Activated CD4-positive, alpha-beta T cell treated with anti-CD3 and anti-CD28 coated beads, Interleukin-2, amount 10 ng/mL, durations not matched to agents 24 days and 14 days (primary cell): ENCODE measurements at regions not wholly inside any gene's neighbourhood (a gene's known extent, or its start where the extent isn't known, plus 50 kb on each side); places are given as distances from the start of the nearest gene placed in this dataset.
"Not testable (repeated sequence)": the region's sequence is repeated elsewhere in the genome, so short reads cannot be mapped to it uniquely, and the experiment has no call there.

ENCODE experiments used
- DNase-seq: peaks from one replicate; pipeline ENCODE4 v3.0.0; 2022
- H3K27ac Mint-ChIP-seq: one replicate; pipeline ENCODE4 v1.8.0; 2022; ENCODE audit warnings: mild to moderate bottlenecking, mixed read lengths
- H3K27me3 Mint-ChIP-seq: one replicate; pipeline ENCODE4 v1.8.0; 2022; ENCODE audit warnings: mixed read lengths
- H3K36me3 Mint-ChIP-seq: one replicate; pipeline ENCODE4 v1.8.0; 2022; ENCODE audit warnings: low read depth, mild to moderate bottlenecking, mixed read lengths
- H3K4me1 Mint-ChIP-seq: one replicate; pipeline ENCODE4 v1.8.0; 2021; ENCODE audit warnings: mixed read lengths
- H3K4me3 Mint-ChIP-seq: one replicate; pipeline ENCODE4 v1.8.0; 2022; ENCODE audit warnings: mild to moderate bottlenecking, moderate library complexity, mixed read lengths
- H3K9me3 Mint-ChIP-seq: one replicate; pipeline ENCODE4 v1.8.0; 2021; ENCODE audit warnings: mixed read lengths
- intact Hi-C: fragments of 100-400 bp; cut with micrococcal nuclease; formaldehyde crosslinking; loops from one replicate; pipeline ENCODE4 v1.15.1; 2023

GRCh38 chr13:73173279-73173811 is 114.5 kb downstream of the KLF5 start:
- intact Hi-C loops: no loop called here
- Mint-ChIP-seq H3K4me1 (no peaks in the 10 kb centered on the region), H3K9me3 (no peaks in the 10 kb centered on the region), H3K4me3 (no peak overlapping the region), H3K36me3 (no peaks in the 10 kb centered on the region), H3K27ac (no peak overlapping the region), H3K27me3 (no peaks in the 10 kb centered on the region)
- DNase-seq: no peak

- H3K4me3 Mint-ChIP-seq: no peak overlapping the region
- H3K27ac Mint-ChIP-seq: no peak overlapping the region
- no peak for DNase-seq
- H3K4me1 Mint-ChIP-seq: no peaks in the 10 kb centered on the region
- no peaks in the 10 kb centered on the region for H3K9me3 Mint-ChIP-seq
- no peaks in the 10 kb centered on the region for H3K36me3 Mint-ChIP-seq
- H3K27me3 Mint-ChIP-seq: no peaks in the 10 kb centered on the region
- intact Hi-C loops: no loop called here
Observed at GRCh38 chr13:73171926-73172325, 113.1 kb downstream of the KLF5 start.

- no peaks in the 10 kb centered on the region for H3K36me3 Mint-ChIP-seq
- no peaks in the 10 kb centered on the region for H3K9me3 Mint-ChIP-seq
- no peak overlapping the region for H3K4me3 Mint-ChIP-seq
- no peak overlapping the region for H3K27ac Mint-ChIP-seq
- no peaks in the 10 kb centered on the region for H3K27me3 Mint-ChIP-seq
- intact Hi-C loops: no loop called here
- no peak for DNase-seq
- H3K4me1 Mint-ChIP-seq: no peaks in the 10 kb centered on the region
Observed at GRCh38 chr13:73171271-73171682, 112.5 kb downstream of the KLF5 start.

GRCh38 chr13:73169971-73170370 is 111.2 kb downstream of the KLF5 start:
- Mint-ChIP-seq H3K4me3 (no peak overlapping the region), H3K9me3 (no peaks in the 10 kb centered on the region), H3K27ac (no peak overlapping the region), H3K36me3 (no peaks in the 10 kb centered on the region), H3K27me3 (no peaks in the 10 kb centered on the region), H3K4me1 (no peaks in the 10 kb centered on the region)
- intact Hi-C loops: no loop called here
- DNase-seq: no peak

- Mint-ChIP-seq H3K36me3 (no peaks in the 10 kb centered on the region), H3K27ac (no peak overlapping the region), H3K4me1 (no peaks in the 10 kb centered on the region), H3K27me3 (no peaks in the 10 kb centered on the region), H3K4me3 (no peak overlapping the region), H3K9me3 (peaks cover 4% of the 10 kb centered on the region)
- no peak for DNase-seq
- intact Hi-C loops: no loop called here
Observed at GRCh38 chr13:73168953-73169401, 110.2 kb downstream of the KLF5 start.

GRCh38 chr13:73168226-73168952 is 109.6 kb downstream of the KLF5 start:
- H3K9me3 Mint-ChIP-seq: peaks cover 4% of the 10 kb centered on the region
- no peak overlapping the region for H3K4me3 Mint-ChIP-seq
- no peak for DNase-seq
- intact Hi-C loops: no loop called here
- no peak overlapping the region for H3K27ac Mint-ChIP-seq
- no peaks in the 10 kb centered on the region for H3K4me1 Mint-ChIP-seq
- no peaks in the 10 kb centered on the region for H3K36me3 Mint-ChIP-seq
- no peaks in the 10 kb centered on the region for H3K27me3 Mint-ChIP-seq

- Mint-ChIP-seq H3K9me3 (peaks cover 4% of the 10 kb centered on the region), H3K27ac (no peak overlapping the region), H3K36me3 (no peaks in the 10 kb centered on the region), H3K4me3 (no peak overlapping the region), H3K27me3 (no peaks in the 10 kb centered on the region), H3K4me1 (no peaks in the 10 kb centered on the region)
- intact Hi-C loops: no loop called here
- no peak for DNase-seq
Observed at GRCh38 chr13:73167028-73167820, 108.4 kb downstream of the KLF5 start.

- Mint-ChIP-seq H3K9me3 (peaks cover 8% of the 10 kb centered on the region), H3K4me1 (no peaks in the 10 kb centered on the region), H3K36me3 (no peaks in the 10 kb centered on the region), H3K27me3 (no peaks in the 10 kb centered on the region), H3K27ac (no peak overlapping the region), H3K4me3 (no peak overlapping the region)
- no peak for DNase-seq
- intact Hi-C loops: no loop called here
Observed at GRCh38 chr13:73166204-73166603, 107.4 kb downstream of the KLF5 start.

- DNase-seq: no peak
- H3K9me3 Mint-ChIP-seq: peaks cover 12% of the 10 kb centered on the region
- intact Hi-C loops: no loop called here
- no peak overlapping the region for H3K27ac Mint-ChIP-seq
- H3K4me3 Mint-ChIP-seq: no peak overlapping the region
- H3K36me3 Mint-ChIP-seq: no peaks in the 10 kb centered on the region
- H3K27me3 Mint-ChIP-seq: no peaks in the 10 kb centered on the region
- H3K4me1 Mint-ChIP-seq: no peaks in the 10 kb centered on the region
Observed at GRCh38 chr13:73162912-73163911, 104.4 kb downstream of the KLF5 start.

- H3K27me3 Mint-ChIP-seq, H3K4me1 Mint-ChIP-seq, intact Hi-C loops, DNase-seq, H3K4me3 Mint-ChIP-seq, H3K27ac Mint-ChIP-seq, H3K36me3 Mint-ChIP-seq: not testable (repeated sequence)
- H3K9me3 Mint-ChIP-seq: peaks cover 12% of the 10 kb centered on the region
Observed at GRCh38 chr13:73160371-73161031, 101.7 kb downstream of the KLF5 start.

GRCh38 chr13:73158851-73159250 is 100.0 kb downstream of the KLF5 start:
- intact Hi-C loops: no loop called here
- Mint-ChIP-seq H3K36me3 (no peaks in the 10 kb centered on the region), H3K27me3 (no peaks in the 10 kb centered on the region), H3K4me1 (no peaks in the 10 kb centered on the region), H3K9me3 (peaks cover 7% of the 10 kb centered on the region), H3K4me3 (no peak overlapping the region), H3K27ac (no peak overlapping the region)
- no peak for DNase-seq

GRCh38 chr13:73157031-73157430 is 98.2 kb downstream of the KLF5 start:
- no peaks in the 10 kb centered on the region for H3K36me3 Mint-ChIP-seq
- no peak overlapping the region for H3K4me3 Mint-ChIP-seq
- intact Hi-C loops: no loop called here
- no peaks in the 10 kb centered on the region for H3K4me1 Mint-ChIP-seq
- H3K27ac Mint-ChIP-seq: no peak overlapping the region
- H3K27me3 Mint-ChIP-seq: no peaks in the 10 kb centered on the region
- no peak for DNase-seq
- peaks cover 7% of the 10 kb centered on the region for H3K9me3 Mint-ChIP-seq

GRCh38 chr13:73146707-73147106 is 87.9 kb downstream of the KLF5 start:
- H3K4me1 Mint-ChIP-seq: no peaks in the 10 kb centered on the region
- H3K27me3 Mint-ChIP-seq: no peaks in the 10 kb centered on the region
- H3K9me3 Mint-ChIP-seq: peaks cover 8% of the 10 kb centered on the region
- no peaks in the 10 kb centered on the region for H3K36me3 Mint-ChIP-seq
- no peak for DNase-seq
- H3K4me3 Mint-ChIP-seq: no peak overlapping the region
- H3K27ac Mint-ChIP-seq: no peak overlapping the region
- intact Hi-C loops: no loop called here
